ENCODE measurements at regions not wholly inside any gene's neighbourhood (a gene's known extent, or its start where the extent isn't known, plus 50 kb on each side); places are given as distances from the start of the nearest gene placed in this dataset.

- WGBS (ENCODE audit: extremely low coverage, insufficient read length, low lambda C conversion rate) = no CpG with 5 or more reads among the region's 4 CpGs
- H3K27ac ChIP-seq (ENCODE audit: insufficient read length, low read depth, low read length) = no peak overlapping the region
- no peak overlapping the region for H3K4me3 Mint-ChIP-seq
These were observed 256.8 kb upstream of the TNC start for GRCh38 chr9:115374724-115375268.

More at GRCh38 chr9:115374724-115375268, 256.8 kb upstream of the TNC start:
- TF ChIP-seq CTCF (conservative IDR thresholded peaks at IDR 0.05) = no peak
- Histone ChIP-seq H2BK20ac (ENCODE audit: low read depth, low read length, poor library complexity, severe bottlenecking) (no peak overlapping the region), H3K9ac (ENCODE audit: extremely low read depth, insufficient read length, low read length) (no peak overlapping the region), H3T11ph (ENCODE audit: low read length) (no peak overlapping the region), H2BK15ac (ENCODE audit: low read depth, low read length) (no peak overlapping the region), H4K91ac (ENCODE audit: insufficient read length, low read depth, low read length) (no peak overlapping the region), H3K18ac (ENCODE audit: insufficient read length, low read depth, low read length) (no peak overlapping the region), H3K4me1 (ENCODE audit: insufficient read depth, low read length) (no peaks in the 10 kb centered on the region), H3K27me3 (ENCODE audit: insufficient read depth, low read length) (no peaks in the 10 kb centered on the region), H3K23me2 (ENCODE audit: insufficient read length, low read depth, low read length, poor library complexity, severe bottlenecking) (no peaks in the 10 kb centered on the region), H3K23ac (ENCODE audit: insufficient read length, low read depth, low read length) (no peak overlapping the region), H3K4ac (ENCODE audit: low read depth, low read length) (no peak overlapping the region), H2AFZ (ENCODE audit: low read length) (no peak overlapping the region), H3K56ac (ENCODE audit: insufficient read length, low read depth, low read length) (no peak overlapping the region), H2BK12ac (ENCODE audit: insufficient read length, low read depth, low read length) (no peak overlapping the region), H3K79me1 (ENCODE audit: insufficient read depth, low read depth, low read length, poor library complexity, severe bottlenecking) (no peaks in the 10 kb centered on the region), H4K8ac (replicated peaks; ENCODE audit: insufficient read length, low read depth, low read length) (no peak overlapping the region), H3K9me3 (ENCODE audit: control insufficient read depth, low read depth, low read length) (no peaks in the 10 kb centered on the region), H3K14ac (ENCODE audit: insufficient read depth, low read length) (no peak overlapping the region), H2BK5ac (ENCODE audit: insufficient read length, low read length) (no peak overlapping the region), H4K20me1 (ENCODE audit: control insufficient read depth, insufficient read depth, insufficient read length) (no peaks in the 10 kb centered on the region), H3K79me2 (ENCODE audit: insufficient read depth, low read length) (no peaks in the 10 kb centered on the region), H3K4me2 (ENCODE audit: insufficient read depth, insufficient read length, low read length) (no peak overlapping the region), H2BK120ac (ENCODE audit: low read depth, low read length, poor library complexity, severe bottlenecking) (no peak overlapping the region), H2AK5ac (ENCODE audit: insufficient read length, low read length) (no peak overlapping the region), H4K5ac (ENCODE audit: insufficient read length, low read depth, low read length) (no peak overlapping the region)
- Mint-ChIP-seq H3K4me1 (peaks cover 0 to 4% of the 10 kb centered on the region in 2 experiments; a peak in 1 of 4 replicates), H3K36me3 (ENCODE audit: insufficient read depth in 1 of 3, low read depth in 3 of 3) (peaks cover 0 to 1% (median 0%) of the 10 kb centered on the region in 3 experiments; a peak in 1 of 7 replicates), H3K9me3 (no peaks in the 10 kb centered on the region; a peak in 1 of 5 replicates), H3K27ac (no peak overlapping the region), H3K27me3 (ENCODE audit: low read depth) (no peaks in the 10 kb centered on the region; the same call in 1 of the 2 replicates)
- DNase-seq = no peak
